ENCODE measurements at regions not wholly inside any gene's neighbourhood (a gene's known extent, or its start where the extent isn't known, plus 50 kb on each side); places are given as distances from the start of the nearest gene placed in this dataset.

DNA sequence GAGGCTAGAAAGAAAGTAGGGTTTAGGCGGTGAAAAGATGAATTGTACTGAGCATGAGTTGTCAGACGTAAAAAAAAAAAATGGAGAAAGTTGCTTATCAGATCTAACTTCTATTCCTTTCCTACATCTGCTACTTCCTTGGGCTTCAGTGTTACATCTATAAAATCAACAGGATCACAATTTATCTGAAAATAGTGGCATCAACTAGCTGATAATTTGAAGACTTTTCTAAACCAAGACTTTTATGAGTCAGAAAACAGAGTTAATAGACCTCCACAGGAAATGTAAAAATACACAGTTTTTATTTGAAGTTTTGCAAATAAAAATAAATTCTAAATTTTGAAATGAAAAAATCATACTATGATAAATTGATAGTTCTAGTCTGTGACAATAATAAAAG, 399.8 kb downstream of the GRB14 start:
- TF ChIP-seq, protein P1, sequence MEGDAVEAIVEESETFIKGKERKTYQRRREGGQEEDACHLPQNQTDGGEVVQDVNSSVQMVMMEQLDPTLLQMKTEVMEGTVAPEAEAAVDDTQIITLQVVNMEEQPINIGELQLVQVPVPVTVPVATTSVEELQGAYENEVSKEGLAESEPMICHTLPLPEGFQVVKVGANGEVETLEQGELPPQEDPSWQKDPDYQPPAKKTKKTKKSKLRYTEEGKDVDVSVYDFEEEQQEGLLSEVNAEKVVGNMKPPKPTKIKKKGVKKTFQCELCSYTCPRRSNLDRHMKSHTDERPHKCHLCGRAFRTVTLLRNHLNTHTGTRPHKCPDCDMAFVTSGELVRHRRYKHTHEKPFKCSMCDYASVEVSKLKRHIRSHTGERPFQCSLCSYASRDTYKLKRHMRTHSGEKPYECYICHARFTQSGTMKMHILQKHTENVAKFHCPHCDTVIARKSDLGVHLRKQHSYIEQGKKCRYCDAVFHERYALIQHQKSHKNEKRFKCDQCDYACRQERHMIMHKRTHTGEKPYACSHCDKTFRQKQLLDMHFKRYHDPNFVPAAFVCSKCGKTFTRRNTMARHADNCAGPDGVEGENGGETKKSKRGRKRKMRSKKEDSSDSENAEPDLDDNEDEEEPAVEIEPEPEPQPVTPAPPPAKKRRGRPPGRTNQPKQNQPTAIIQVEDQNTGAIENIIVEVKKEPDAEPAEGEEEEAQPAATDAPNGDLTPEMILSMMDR (tag by site-specific recombination; IDR thresholded peaks at IDR 0.05) = no peak
- TF ChIP-seq ZNF354C (tag by site-specific recombination; IDR thresholded peaks at IDR 0.05; ENCODE audit: borderline replicate concordance, low read depth) (no peak), ZNF24 (tag by site-specific recombination; IDR thresholded peaks at IDR 0.05) (no peak), ZNF274 (IDR thresholded peaks at IDR 0.05; ENCODE audit: low read length) (no peak), ZNF274 (tag by site-specific recombination; IDR thresholded peaks at IDR 0.05; ENCODE audit: borderline replicate concordance) (no peak), ZXDB (tag by site-specific recombination; IDR thresholded peaks at IDR 0.05) (no peak), ZNF701 (tag by site-specific recombination; IDR thresholded peaks at IDR 0.05) (no peak), ZNF561 (tag by site-specific recombination; IDR thresholded peaks at IDR 0.05; ENCODE audit: borderline replicate concordance) (no peak), SALL2 (tag by site-specific recombination; IDR thresholded peaks at IDR 0.05; ENCODE audit: borderline replicate concordance) (no peak)
- TF ChIP-seq, protein P2, sequence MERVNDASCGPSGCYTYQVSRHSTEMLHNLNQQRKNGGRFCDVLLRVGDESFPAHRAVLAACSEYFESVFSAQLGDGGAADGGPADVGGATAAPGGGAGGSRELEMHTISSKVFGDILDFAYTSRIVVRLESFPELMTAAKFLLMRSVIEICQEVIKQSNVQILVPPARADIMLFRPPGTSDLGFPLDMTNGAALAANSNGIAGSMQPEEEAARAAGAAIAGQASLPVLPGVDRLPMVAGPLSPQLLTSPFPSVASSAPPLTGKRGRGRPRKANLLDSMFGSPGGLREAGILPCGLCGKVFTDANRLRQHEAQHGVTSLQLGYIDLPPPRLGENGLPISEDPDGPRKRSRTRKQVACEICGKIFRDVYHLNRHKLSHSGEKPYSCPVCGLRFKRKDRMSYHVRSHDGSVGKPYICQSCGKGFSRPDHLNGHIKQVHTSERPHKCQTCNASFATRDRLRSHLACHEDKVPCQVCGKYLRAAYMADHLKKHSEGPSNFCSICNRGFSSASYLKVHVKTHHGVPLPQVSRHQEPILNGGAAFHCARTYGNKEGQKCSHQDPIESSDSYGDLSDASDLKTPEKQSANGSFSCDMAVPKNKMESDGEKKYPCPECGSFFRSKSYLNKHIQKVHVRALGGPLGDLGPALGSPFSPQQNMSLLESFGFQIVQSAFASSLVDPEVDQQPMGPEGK (tag by site-specific recombination; IDR thresholded peaks at IDR 0.05) = no peak
- TF ChIP-seq, protein P3, sequence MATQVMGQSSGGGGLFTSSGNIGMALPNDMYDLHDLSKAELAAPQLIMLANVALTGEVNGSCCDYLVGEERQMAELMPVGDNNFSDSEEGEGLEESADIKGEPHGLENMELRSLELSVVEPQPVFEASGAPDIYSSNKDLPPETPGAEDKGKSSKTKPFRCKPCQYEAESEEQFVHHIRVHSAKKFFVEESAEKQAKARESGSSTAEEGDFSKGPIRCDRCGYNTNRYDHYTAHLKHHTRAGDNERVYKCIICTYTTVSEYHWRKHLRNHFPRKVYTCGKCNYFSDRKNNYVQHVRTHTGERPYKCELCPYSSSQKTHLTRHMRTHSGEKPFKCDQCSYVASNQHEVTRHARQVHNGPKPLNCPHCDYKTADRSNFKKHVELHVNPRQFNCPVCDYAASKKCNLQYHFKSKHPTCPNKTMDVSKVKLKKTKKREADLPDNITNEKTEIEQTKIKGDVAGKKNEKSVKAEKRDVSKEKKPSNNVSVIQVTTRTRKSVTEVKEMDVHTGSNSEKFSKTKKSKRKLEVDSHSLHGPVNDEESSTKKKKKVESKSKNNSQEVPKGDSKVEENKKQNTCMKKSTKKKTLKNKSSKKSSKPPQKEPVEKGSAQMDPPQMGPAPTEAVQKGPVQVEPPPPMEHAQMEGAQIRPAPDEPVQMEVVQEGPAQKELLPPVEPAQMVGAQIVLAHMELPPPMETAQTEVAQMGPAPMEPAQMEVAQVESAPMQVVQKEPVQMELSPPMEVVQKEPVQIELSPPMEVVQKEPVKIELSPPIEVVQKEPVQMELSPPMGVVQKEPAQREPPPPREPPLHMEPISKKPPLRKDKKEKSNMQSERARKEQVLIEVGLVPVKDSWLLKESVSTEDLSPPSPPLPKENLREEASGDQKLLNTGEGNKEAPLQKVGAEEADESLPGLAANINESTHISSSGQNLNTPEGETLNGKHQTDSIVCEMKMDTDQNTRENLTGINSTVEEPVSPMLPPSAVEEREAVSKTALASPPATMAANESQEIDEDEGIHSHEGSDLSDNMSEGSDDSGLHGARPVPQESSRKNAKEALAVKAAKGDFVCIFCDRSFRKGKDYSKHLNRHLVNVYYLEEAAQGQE (tag by site-specific recombination; IDR thresholded peaks at IDR 0.05) = no peak

All from HEK293 (cell line).